ENCODE measurements at regions not wholly inside any gene's neighbourhood (a gene's known extent, or its start where the extent isn't known, plus 50 kb on each side); places are given as distances from the start of the nearest gene placed in this dataset.

- TF ChIP-seq, protein P1, sequence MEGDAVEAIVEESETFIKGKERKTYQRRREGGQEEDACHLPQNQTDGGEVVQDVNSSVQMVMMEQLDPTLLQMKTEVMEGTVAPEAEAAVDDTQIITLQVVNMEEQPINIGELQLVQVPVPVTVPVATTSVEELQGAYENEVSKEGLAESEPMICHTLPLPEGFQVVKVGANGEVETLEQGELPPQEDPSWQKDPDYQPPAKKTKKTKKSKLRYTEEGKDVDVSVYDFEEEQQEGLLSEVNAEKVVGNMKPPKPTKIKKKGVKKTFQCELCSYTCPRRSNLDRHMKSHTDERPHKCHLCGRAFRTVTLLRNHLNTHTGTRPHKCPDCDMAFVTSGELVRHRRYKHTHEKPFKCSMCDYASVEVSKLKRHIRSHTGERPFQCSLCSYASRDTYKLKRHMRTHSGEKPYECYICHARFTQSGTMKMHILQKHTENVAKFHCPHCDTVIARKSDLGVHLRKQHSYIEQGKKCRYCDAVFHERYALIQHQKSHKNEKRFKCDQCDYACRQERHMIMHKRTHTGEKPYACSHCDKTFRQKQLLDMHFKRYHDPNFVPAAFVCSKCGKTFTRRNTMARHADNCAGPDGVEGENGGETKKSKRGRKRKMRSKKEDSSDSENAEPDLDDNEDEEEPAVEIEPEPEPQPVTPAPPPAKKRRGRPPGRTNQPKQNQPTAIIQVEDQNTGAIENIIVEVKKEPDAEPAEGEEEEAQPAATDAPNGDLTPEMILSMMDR (IDR thresholded peaks at IDR 0.05), result no peak
- TF ChIP-seq POLR2A (IDR thresholded peaks at IDR 0.05), result no peak
Observed at GRCh38 chr7:85866540-85866939, 679.7 kb upstream of the SEMA3D start.

All from heart left ventricle (tissue), 13 donors.